Epidermal melanocyte (primary cell): ENCODE measurements at regions not wholly inside any gene's neighbourhood (a gene's known extent, or its start where the extent isn't known, plus 50 kb on each side); places are given as distances from the start of the nearest gene placed in this dataset.

ENCODE experiments used
- DNase-seq: peaks from one replicate; pipeline ENCODE4 v3.0.0; 2011; ENCODE audit warnings: low spot score; ENCODE audit not compliant: insufficient read length

GRCh38 chr4:128571747-128572146 lies 237.8 kb upstream of the JADE1 start:
- DNase-seq: peak; percentile 85

GRCh38 chr4:128570387-128570975 lies 239.0 kb upstream of the JADE1 start:
- no peak for DNase-seq

- no peak for DNase-seq
Observed at GRCh38 chr4:128566693-128567092, 242.8 kb upstream of the JADE1 start.

- DNase-seq: no peak
Observed at GRCh38 chr4:128565565-128566186, 243.8 kb upstream of the JADE1 start.

GRCh38 chr4:128565054-128565453 lies 244.4 kb upstream of the JADE1 start:
- no peak for DNase-seq

- DNase-seq: no peak
Observed at GRCh38 chr4:128564081-128564630, 245.3 kb upstream of the JADE1 start.

GRCh38 chr4:128560754-128561495 lies 248.6 kb upstream of the JADE1 start:
- DNase-seq: no peak

- DNase-seq: no peak
Observed at GRCh38 chr4:128558896-128559679, 250.4 kb upstream of the JADE1 start.

GRCh38 chr4:128556756-128557155 lies 252.7 kb upstream of the JADE1 start:
- DNase-seq: no peak

- DNase-seq: no peak
Observed at GRCh38 chr4:128553686-128554515, 255.6 kb upstream of the JADE1 start.

GRCh38 chr4:128552586-128552907 lies 257.0 kb upstream of the JADE1 start:
- DNase-seq: no peak

- DNase-seq: no peak
Observed at GRCh38 chr4:128551280-128551679, 258.2 kb upstream of the JADE1 start.

- DNase-seq: no peak
Observed at GRCh38 chr4:128550060-128550459, 259.4 kb upstream of the JADE1 start.

GRCh38 chr4:128549636-128550035 lies 259.9 kb upstream of the JADE1 start:
- no peak for DNase-seq

- no peak for DNase-seq
Observed at GRCh38 chr4:128548381-128548780, 260.8 kb upstream of the PGRMC2 start.

GRCh38 chr4:128544272-128544671 lies 256.7 kb upstream of the PGRMC2 start:
- no peak for DNase-seq

- no peak for DNase-seq
Observed at GRCh38 chr4:128543696-128544095, 256.1 kb upstream of the PGRMC2 start.

GRCh38 chr4:128542047-128542446 lies 254.4 kb upstream of the PGRMC2 start:
- DNase-seq: no peak

GRCh38 chr4:128540122-128540521 lies 252.5 kb upstream of the PGRMC2 start:
- DNase-seq: no peak

GRCh38 chr4:128538111-128538882 lies 250.7 kb upstream of the PGRMC2 start:
- no peak for DNase-seq
